Keratinocyte (primary cell): ENCODE measurements at regions not wholly inside any gene's neighbourhood (a gene's known extent, or its start where the extent isn't known, plus 50 kb on each side); places are given as distances from the start of the nearest gene placed in this dataset.

Experiments
- EZH2 ChIP-seq: IDR thresholded peaks from one replicate; pipeline ENCODE4 v1.6.1; 2012; ENCODE audit warnings: inconsistent platforms, mild to moderate bottlenecking, low read length, moderate library complexity
- TF ChIP-seq, protein P1 (sequence below), 3 experiments: IDR thresholded peaks in 1 of 3; conservative IDR thresholded peaks in 1 of 3; optimal IDR thresholded peaks in 1 of 3; 2 replicates in 2 of 3; 3 replicates in 1 of 3; pipeline versions ENCODE3 to v1.5.1; 2011; ENCODE audit warnings: low read length in 3 of 3, mild to moderate bottlenecking in 3 of 3, moderate library complexity in 2 of 3, control low read depth in 1 of 3, inconsistent platforms in 1 of 3; ENCODE audit not compliant: insufficient read depth in 2 of 3; ENCODE audit errors: extremely low read depth in 1 of 3

DNA sequence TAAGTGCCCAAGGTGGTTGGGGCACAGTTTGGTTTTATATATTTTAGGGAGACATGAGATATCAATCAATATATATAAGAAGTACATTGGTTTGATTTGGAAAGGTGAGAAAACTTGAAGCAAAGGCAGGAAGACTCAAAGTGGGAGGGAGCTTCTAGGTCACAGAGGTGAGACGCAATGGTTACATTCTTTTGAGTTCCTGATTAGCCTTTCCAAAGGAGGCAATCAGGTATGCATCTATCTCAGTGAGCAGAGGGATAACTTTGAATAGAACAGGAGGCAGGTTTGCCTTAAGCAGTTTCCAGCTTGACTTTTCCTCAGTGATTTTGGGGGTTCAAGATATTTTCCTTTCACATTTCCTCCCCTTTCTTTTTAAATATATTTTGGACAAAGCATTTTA lies 58.0 kb upstream of the SLC35F1 start:
- TF ChIP-seq, protein P1, sequence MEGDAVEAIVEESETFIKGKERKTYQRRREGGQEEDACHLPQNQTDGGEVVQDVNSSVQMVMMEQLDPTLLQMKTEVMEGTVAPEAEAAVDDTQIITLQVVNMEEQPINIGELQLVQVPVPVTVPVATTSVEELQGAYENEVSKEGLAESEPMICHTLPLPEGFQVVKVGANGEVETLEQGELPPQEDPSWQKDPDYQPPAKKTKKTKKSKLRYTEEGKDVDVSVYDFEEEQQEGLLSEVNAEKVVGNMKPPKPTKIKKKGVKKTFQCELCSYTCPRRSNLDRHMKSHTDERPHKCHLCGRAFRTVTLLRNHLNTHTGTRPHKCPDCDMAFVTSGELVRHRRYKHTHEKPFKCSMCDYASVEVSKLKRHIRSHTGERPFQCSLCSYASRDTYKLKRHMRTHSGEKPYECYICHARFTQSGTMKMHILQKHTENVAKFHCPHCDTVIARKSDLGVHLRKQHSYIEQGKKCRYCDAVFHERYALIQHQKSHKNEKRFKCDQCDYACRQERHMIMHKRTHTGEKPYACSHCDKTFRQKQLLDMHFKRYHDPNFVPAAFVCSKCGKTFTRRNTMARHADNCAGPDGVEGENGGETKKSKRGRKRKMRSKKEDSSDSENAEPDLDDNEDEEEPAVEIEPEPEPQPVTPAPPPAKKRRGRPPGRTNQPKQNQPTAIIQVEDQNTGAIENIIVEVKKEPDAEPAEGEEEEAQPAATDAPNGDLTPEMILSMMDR (optimal IDR thresholded peaks at IDR 0.05 in 1 of 3, IDR thresholded peaks at IDR 0.05 in 1 of 3, conservative IDR thresholded peaks at IDR 0.05 in 1 of 3; ENCODE audit: extremely low read depth in 1 of 3, insufficient read depth in 2 of 3, low read length in 3 of 3): no peak
- TF ChIP-seq EZH2: no peak
